ENCODE measurements at regions not wholly inside any gene's neighbourhood (a gene's known extent, or its start where the extent isn't known, plus 50 kb on each side); places are given as distances from the start of the nearest gene placed in this dataset.

DNA sequence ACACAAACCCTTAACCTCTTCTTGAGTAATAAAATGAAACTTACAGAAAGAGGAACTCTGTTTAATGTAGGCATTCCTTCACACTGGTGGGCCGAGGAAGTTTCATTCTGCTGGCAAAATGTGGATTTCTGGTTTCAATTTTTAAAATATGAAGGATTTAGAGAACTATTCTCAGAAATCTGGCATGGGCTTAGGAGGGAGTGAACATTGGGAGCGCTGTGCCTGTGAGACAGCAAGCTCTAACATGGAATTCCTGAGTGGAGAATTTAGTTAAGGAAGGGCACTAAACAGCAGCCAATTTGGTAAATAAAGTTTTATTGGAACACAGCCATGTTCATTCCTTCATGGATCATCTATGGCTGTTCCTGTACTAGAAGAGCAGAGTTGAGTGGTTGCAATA is 751.8 kb upstream of the IGFBP3 start:
- TF ChIP-seq, protein P1, sequence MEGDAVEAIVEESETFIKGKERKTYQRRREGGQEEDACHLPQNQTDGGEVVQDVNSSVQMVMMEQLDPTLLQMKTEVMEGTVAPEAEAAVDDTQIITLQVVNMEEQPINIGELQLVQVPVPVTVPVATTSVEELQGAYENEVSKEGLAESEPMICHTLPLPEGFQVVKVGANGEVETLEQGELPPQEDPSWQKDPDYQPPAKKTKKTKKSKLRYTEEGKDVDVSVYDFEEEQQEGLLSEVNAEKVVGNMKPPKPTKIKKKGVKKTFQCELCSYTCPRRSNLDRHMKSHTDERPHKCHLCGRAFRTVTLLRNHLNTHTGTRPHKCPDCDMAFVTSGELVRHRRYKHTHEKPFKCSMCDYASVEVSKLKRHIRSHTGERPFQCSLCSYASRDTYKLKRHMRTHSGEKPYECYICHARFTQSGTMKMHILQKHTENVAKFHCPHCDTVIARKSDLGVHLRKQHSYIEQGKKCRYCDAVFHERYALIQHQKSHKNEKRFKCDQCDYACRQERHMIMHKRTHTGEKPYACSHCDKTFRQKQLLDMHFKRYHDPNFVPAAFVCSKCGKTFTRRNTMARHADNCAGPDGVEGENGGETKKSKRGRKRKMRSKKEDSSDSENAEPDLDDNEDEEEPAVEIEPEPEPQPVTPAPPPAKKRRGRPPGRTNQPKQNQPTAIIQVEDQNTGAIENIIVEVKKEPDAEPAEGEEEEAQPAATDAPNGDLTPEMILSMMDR (IDR thresholded peaks at IDR 0.05): no peak
- TF ChIP-seq EZH2 (IDR thresholded peaks at IDR 0.05; ENCODE audit: borderline replicate concordance, insufficient read depth, low read depth, low read length, poor library complexity, severe bottlenecking): no peak
- intact Hi-C loops (cut with micrococcal nuclease): no loop called here
- no peaks in the 10 kb centered on the region for H3K27me3 ChIP-seq (replicated peaks in 1 of 4; ENCODE audit: control extremely low read depth in 1 of 4, control insufficient read depth in 3 of 4, insufficient read depth in 4 of 4, low read length in 3 of 4)
- no peaks in the 10 kb centered on the region for H4K20me1 ChIP-seq (ENCODE audit: control insufficient read depth, insufficient read depth, low read length, poor library complexity, severe bottlenecking)
- no peak overlapping the region for H3K27ac ChIP-seq (ENCODE audit: low read length in 2 of 2)
- H3K9me3 Mint-ChIP-seq (ENCODE audit: insufficient read depth): no peaks in the 10 kb centered on the region
- no peaks in the 10 kb centered on the region for H3K36me3 ChIP-seq (replicated peaks in 1 of 2; ENCODE audit: control extremely low read depth in 1 of 2, control insufficient read depth in 1 of 2, extremely low read depth in 1 of 2, insufficient read depth in 2 of 2, low read length in 1 of 2)
- H3K9me3 ChIP-seq (ENCODE audit: control extremely low read depth in 1 of 3, control insufficient read depth in 2 of 3, insufficient read depth in 1 of 3, low read length in 2 of 3): no peaks in the 10 kb centered on the region
- no peaks in the 10 kb centered on the region for H3K79me2 ChIP-seq (ENCODE audit: control insufficient read depth, insufficient read depth, low read length)
- H3K4me1 ChIP-seq (ENCODE audit: control insufficient read depth in 2 of 2, insufficient read depth in 2 of 2, low read length in 2 of 2): no peaks in the 10 kb centered on the region
- no peak overlapping the region for H3K4me2 ChIP-seq (replicated peaks; ENCODE audit: low read depth, low read length, poor library complexity, severe bottlenecking)
- no peak for ATAC-seq (ENCODE audit: low read depth)
- H3K9ac ChIP-seq (ENCODE audit: low read length): no peak overlapping the region
- H3K4me1 Mint-ChIP-seq: no peaks in the 10 kb centered on the region
- peaks cover 3% of the 10 kb centered on the region for H3K27me3 Mint-ChIP-seq
- H3K4me3 Mint-ChIP-seq: no peak overlapping the region
- no peak overlapping the region for H3K4me3 ChIP-seq (ENCODE audit: control extremely low read depth in 1 of 5, extremely low read depth in 1 of 5, insufficient read depth in 1 of 5, low read depth in 2 of 5, low read length in 4 of 5)
- WGBS (ENCODE audit: insufficient coverage): 64% methylated on average over 2 of the region's 2 CpGs
- H3K27ac Mint-ChIP-seq: no peak overlapping the region
- no peak overlapping the region for H2AFZ ChIP-seq (ENCODE audit: insufficient read depth, low read depth, low read length, poor library complexity, severe bottlenecking)
- no peak for DNase-seq
- POLR2A ChIA-PET: no interaction called here
- CTCF ChIA-PET: no interaction called here

DNA sequence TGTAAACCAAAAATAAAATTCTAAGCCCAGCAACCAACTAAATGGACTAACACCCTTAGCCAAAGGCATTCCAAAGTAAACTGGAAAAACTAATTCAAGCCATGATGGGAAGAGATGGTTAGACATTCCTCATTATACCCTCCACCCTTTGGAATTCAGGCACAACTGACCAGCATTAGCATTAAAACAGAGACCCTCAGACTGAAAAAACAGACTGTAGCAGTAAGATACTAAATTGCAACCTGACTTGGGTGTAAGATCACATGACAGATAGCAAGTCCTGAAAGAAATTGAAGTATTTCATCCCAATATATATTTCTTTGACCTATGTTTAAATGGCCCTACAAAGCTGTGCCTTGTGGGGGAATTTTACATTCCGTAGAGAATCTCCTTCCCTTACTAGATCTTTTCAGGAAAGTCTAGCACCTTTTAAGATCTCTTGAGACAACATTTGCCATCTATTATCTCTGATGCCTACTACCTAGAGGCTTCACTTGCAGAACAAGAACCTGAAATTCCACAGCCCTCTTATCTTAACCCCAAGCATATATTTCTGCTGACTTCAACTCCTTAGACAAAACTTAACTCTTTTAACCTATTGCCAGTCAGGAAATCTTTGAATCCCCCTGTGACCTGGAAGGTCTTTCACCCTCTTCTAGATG is 750.2 kb upstream of the IGFBP3 start:
- ChIA-PET POLR2A (no interaction called here), CTCF (no interaction called here)
- DNase-seq: no peak
- TF ChIP-seq EZH2 (IDR thresholded peaks at IDR 0.05; ENCODE audit: borderline replicate concordance, insufficient read depth, low read depth, low read length, poor library complexity, severe bottlenecking): no peak
- TF ChIP-seq, protein P1 (IDR thresholded peaks at IDR 0.05): no peak
- Mint-ChIP-seq H3K4me1 (no peaks in the 10 kb centered on the region), H3K4me3 (no peak overlapping the region), H3K9me3 (ENCODE audit: insufficient read depth) (peaks cover 2% of the 10 kb centered on the region), H3K27me3 (peaks cover 3% of the 10 kb centered on the region), H3K27ac (no peak overlapping the region)
- intact Hi-C loops (cut with micrococcal nuclease): no loop called here
- no peak overlapping the region for H3K27ac ChIP-seq (ENCODE audit: low read length in 2 of 2)
- H3K4me2 ChIP-seq (replicated peaks; ENCODE audit: low read depth, low read length, poor library complexity, severe bottlenecking): no peak overlapping the region
- H3K4me3 ChIP-seq (ENCODE audit: control extremely low read depth in 1 of 5, extremely low read depth in 1 of 5, insufficient read depth in 1 of 5, low read depth in 2 of 5, low read length in 4 of 5): no peak overlapping the region
- H3K9ac ChIP-seq (ENCODE audit: low read length): no peak overlapping the region
- WGBS (ENCODE audit: insufficient coverage): 100% methylated on average over 1 of the region's 1 CpG
- no peaks in the 10 kb centered on the region for H3K79me2 ChIP-seq (ENCODE audit: control insufficient read depth, insufficient read depth, low read length)
- H3K4me1 ChIP-seq (ENCODE audit: control insufficient read depth in 2 of 2, insufficient read depth in 2 of 2, low read length in 2 of 2): no peaks in the 10 kb centered on the region
- H3K9me3 ChIP-seq (ENCODE audit: control extremely low read depth in 1 of 3, control insufficient read depth in 2 of 3, insufficient read depth in 1 of 3, low read length in 2 of 3): no peaks in the 10 kb centered on the region
- H3K27me3 ChIP-seq (replicated peaks in 1 of 4; ENCODE audit: control extremely low read depth in 1 of 4, control insufficient read depth in 3 of 4, insufficient read depth in 4 of 4, low read length in 3 of 4): no peaks in the 10 kb centered on the region
- H2AFZ ChIP-seq (ENCODE audit: insufficient read depth, low read depth, low read length, poor library complexity, severe bottlenecking): no peak overlapping the region
- no peaks in the 10 kb centered on the region for H3K36me3 ChIP-seq (replicated peaks in 1 of 2; ENCODE audit: control extremely low read depth in 1 of 2, control insufficient read depth in 1 of 2, extremely low read depth in 1 of 2, insufficient read depth in 2 of 2, low read length in 1 of 2)
- no peaks in the 10 kb centered on the region for H4K20me1 ChIP-seq (ENCODE audit: control insufficient read depth, insufficient read depth, low read length, poor library complexity, severe bottlenecking)
- ATAC-seq (ENCODE audit: low read depth): no peak
